GM12891 (cell line): ENCODE measurements at regions not wholly inside any gene's neighbourhood (a gene's known extent, or its start where the extent isn't known, plus 50 kb on each side); places are given as distances from the start of the nearest gene placed in this dataset.
"Not testable (repeated sequence)": the region's sequence is repeated elsewhere in the genome, so short reads cannot be mapped to it uniquely, and the experiment has no call there.

Experiments used
- POLR2A ChIP-seq: IDR thresholded peaks from 2 replicates; pipeline ENCODE4 v1.6.1; 2011; ENCODE audit warnings: low read depth, low read length, control low read depth
- POLR2AphosphoS5 ChIP-seq: IDR thresholded peaks from 2 replicates; pipeline ENCODE4 v1.6.1; 2011; ENCODE audit warnings: low read depth, low read length, control low read depth

- TF ChIP-seq POLR2A, POLR2AphosphoS5: not testable (repeated sequence)
These were observed 193.3 kb upstream of the FERD3L start for GRCh38 chr7:19338512-19338911.
